Mesendoderm (in vitro differentiated cells): ENCODE measurements at regions not wholly inside any gene's neighbourhood (a gene's known extent, or its start where the extent isn't known, plus 50 kb on each side); places are given as distances from the start of the nearest gene placed in this dataset.
A peak's percentile ranks its signal among the peaks of the same experiment; 100 is the strongest.

Experiments
- DNase-seq: peaks from one replicate; pipeline ENCODE4 v3.0.0; 2013
- H2AK5ac ChIP-seq: 2 replicates; pipeline ENCODE4 v1.6.1; 2013; ENCODE audit warnings: low read length, inconsistent platforms
- H2BK120ac ChIP-seq: 2 replicates; pipeline ENCODE4 v1.6.1; 2013; ENCODE audit warnings: low read depth, mild to moderate bottlenecking, low read length, moderate library complexity, mixed read lengths
- H2BK15ac ChIP-seq: replicated peaks from 2 replicates; pipeline ENCODE4 v1.6.1; 2013; ENCODE audit warnings: low read depth, mild to moderate bottlenecking, moderate library complexity
- H2BK5ac ChIP-seq: 2 replicates; pipeline ENCODE4 v1.6.1; 2013; ENCODE audit warnings: low read length, inconsistent platforms
- H3K18ac ChIP-seq: 2 replicates; pipeline ENCODE4 v1.6.1; 2013; ENCODE audit warnings: mild to moderate bottlenecking, low read length, mixed read lengths
- H3K23ac ChIP-seq: one replicate; pipeline ENCODE4 v1.6.1; 2013; ENCODE audit warnings: low read length
- H3K27ac ChIP-seq: 2 replicates; pipeline ENCODE4 v1.5.1; 2013; ENCODE audit warnings: low read depth, mild to moderate bottlenecking, inconsistent platforms, low read length, moderate library complexity
- H3K27me3 ChIP-seq: 2 replicates; pipeline ENCODE4 v1.6.1; 2013; ENCODE audit warnings: low read length, control low read depth, mild to moderate bottlenecking, inconsistent platforms; ENCODE audit not compliant: insufficient read depth, poor library complexity
- H3K36me3 ChIP-seq: 2 replicates; pipeline ENCODE4 v1.6.1; 2013; ENCODE audit warnings: low read length, inconsistent platforms; ENCODE audit not compliant: control insufficient read depth, insufficient read depth
- H3K4ac ChIP-seq: one replicate; pipeline ENCODE4 v1.6.1; 2013; ENCODE audit warnings: low read depth, mild to moderate bottlenecking, low read length, moderate library complexity
- H3K4me1 ChIP-seq: 2 replicates; pipeline ENCODE4 v1.6.1; 2013; ENCODE audit warnings: low read depth, low read length, inconsistent platforms; ENCODE audit not compliant: control insufficient read depth
- H3K4me2 ChIP-seq: 2 replicates; pipeline ENCODE4 v1.6.1; 2013; ENCODE audit warnings: low read length
- H3K4me3 ChIP-seq: 2 replicates; pipeline ENCODE4 v1.5.1; 2013; ENCODE audit warnings: mild to moderate bottlenecking, low read length
- H3K56ac ChIP-seq: one replicate; pipeline ENCODE4 v1.6.1; 2013; ENCODE audit warnings: low read length
- H3K79me1 ChIP-seq: 2 replicates; pipeline ENCODE4 v1.6.1; 2013; ENCODE audit warnings: low read length, inconsistent platforms
- H3K79me2 ChIP-seq: 2 replicates; pipeline ENCODE4 v1.6.1; 2013; ENCODE audit warnings: mild to moderate bottlenecking, low read length; ENCODE audit not compliant: control insufficient read depth, insufficient read depth
- H3K9ac ChIP-seq: 2 replicates; pipeline ENCODE4 v1.6.1; 2013; ENCODE audit warnings: low read length, inconsistent platforms
- H4K5ac ChIP-seq: one replicate; pipeline ENCODE4 v1.6.1; 2013; ENCODE audit warnings: low read length
- H4K8ac ChIP-seq: one replicate; pipeline ENCODE4 v1.6.1; 2013; ENCODE audit warnings: low read depth, mild to moderate bottlenecking, control low read depth, low read length, moderate library complexity
- WGBS: extraction: QIAGEN DNeasy Blood & Tissue Kit; methylation state at CpG from one replicate; pipeline ENCODE4 v1.1.7; 2013; ENCODE audit warnings: low lambda C conversion rate, missing lambda C conversion rate; ENCODE audit not compliant: insufficient coverage; ENCODE audit errors: extremely low coverage; 5-methylcytosine and 5-hydroxymethylcytosine counted together

GRCh38 chr2:8101614-8102277 is 580.1 kb upstream of the ID2 start:
- Histone ChIP-seq H3K36me3 (no peaks in the 10 kb centered on the region), H3K23ac (no peak overlapping the region), H2BK5ac (no peak overlapping the region), H2AK5ac (no peak overlapping the region), H3K56ac (no peak overlapping the region), H3K4me2 (no peak overlapping the region), H2BK15ac (no peak overlapping the region), H2BK120ac (no peak overlapping the region), H3K79me1 (no peaks in the 10 kb centered on the region), H3K18ac (no peak overlapping the region), H3K4me1 (no peaks in the 10 kb centered on the region), H4K8ac (no peak overlapping the region), H4K5ac (no peak overlapping the region), H3K79me2 (no peaks in the 10 kb centered on the region), H3K4ac (no peak overlapping the region), H3K27me3 (no peaks in the 10 kb centered on the region), H3K9ac (no peak overlapping the region), H3K27ac (no peak overlapping the region), H3K4me3 (no peak overlapping the region)
- WGBS = no CpG with 5 or more reads among the region's 2 CpGs
- DNase-seq = no peak

GRCh38 chr2:8102470-8102869 is 579.4 kb upstream of the ID2 start:
- H3K27ac ChIP-seq = no peak overlapping the region
- H3K79me2 ChIP-seq = no peaks in the 10 kb centered on the region
- H4K8ac ChIP-seq = no peak overlapping the region
- H2BK120ac ChIP-seq = no peak overlapping the region
- H3K9ac ChIP-seq = no peak overlapping the region
- H2BK5ac ChIP-seq = no peak overlapping the region
- no peak overlapping the region for H3K23ac ChIP-seq
- no peak overlapping the region for H3K4me3 ChIP-seq
- no peaks in the 10 kb centered on the region for H3K4me1 ChIP-seq
- H3K4ac ChIP-seq = no peak overlapping the region
- H3K79me1 ChIP-seq = no peaks in the 10 kb centered on the region
- H4K5ac ChIP-seq = no peak overlapping the region
- no peaks in the 10 kb centered on the region for H3K27me3 ChIP-seq
- H3K18ac ChIP-seq = no peak overlapping the region
- no peak for DNase-seq
- no CpG with 5 or more reads among the region's 4 CpGs for WGBS
- no peak overlapping the region for H3K4me2 ChIP-seq
- no peak overlapping the region for H2BK15ac ChIP-seq
- H3K36me3 ChIP-seq = no peaks in the 10 kb centered on the region
- no peak overlapping the region for H3K56ac ChIP-seq
- H2AK5ac ChIP-seq = no peak overlapping the region

- no peaks in the 10 kb centered on the region for H3K4me1 ChIP-seq
- no CpG with 5 or more reads among the region's 6 CpGs for WGBS
- no peak for DNase-seq
- H2BK120ac ChIP-seq = no peak overlapping the region
- H3K27ac ChIP-seq = no peak overlapping the region
- no peak overlapping the region for H3K4me2 ChIP-seq
- no peak overlapping the region for H4K5ac ChIP-seq
- no peaks in the 10 kb centered on the region for H3K79me1 ChIP-seq
- H4K8ac ChIP-seq = no peak overlapping the region
- H3K4ac ChIP-seq = no peak overlapping the region
- H3K56ac ChIP-seq = no peak overlapping the region
- no peaks in the 10 kb centered on the region for H3K36me3 ChIP-seq
- H3K27me3 ChIP-seq = no peaks in the 10 kb centered on the region
- H3K79me2 ChIP-seq = no peaks in the 10 kb centered on the region
- no peak overlapping the region for H2BK5ac ChIP-seq
- no peak overlapping the region for H2AK5ac ChIP-seq
- no peak overlapping the region for H3K23ac ChIP-seq
- no peak overlapping the region for H3K4me3 ChIP-seq
- no peak overlapping the region for H3K18ac ChIP-seq
- H3K9ac ChIP-seq = no peak overlapping the region
- no peak overlapping the region for H2BK15ac ChIP-seq
Observed at GRCh38 chr2:8103085-8103708, 578.7 kb upstream of the ID2 start.

- Histone ChIP-seq H2BK15ac (no peak overlapping the region), H3K36me3 (no peaks in the 10 kb centered on the region), H2AK5ac (no peak overlapping the region), H3K27ac (no peak overlapping the region), H3K4me3 (no peak overlapping the region), H3K4me2 (no peak overlapping the region), H2BK120ac (no peak overlapping the region), H3K18ac (no peak overlapping the region), H3K23ac (no peak overlapping the region), H3K56ac (no peak overlapping the region), H3K9ac (no peak overlapping the region), H3K4me1 (no peaks in the 10 kb centered on the region), H4K5ac (no peak overlapping the region), H3K27me3 (no peaks in the 10 kb centered on the region), H3K4ac (no peak overlapping the region), H3K79me2 (no peaks in the 10 kb centered on the region), H2BK5ac (no peak overlapping the region), H4K8ac (no peak overlapping the region), H3K79me1 (no peaks in the 10 kb centered on the region)
- peak; percentile 8 for DNase-seq
- WGBS = no CpG with 5 or more reads among the region's 1 CpG
Observed at GRCh38 chr2:8107150-8107549, 574.7 kb upstream of the ID2 start.

- no peak overlapping the region for H2BK15ac ChIP-seq
- H4K8ac ChIP-seq = no peak overlapping the region
- DNase-seq = no peak
- H3K4me1 ChIP-seq = no peaks in the 10 kb centered on the region
- no peak overlapping the region for H3K4me2 ChIP-seq
- no peak overlapping the region for H4K5ac ChIP-seq
- H3K4me3 ChIP-seq = no peak overlapping the region
- no peaks in the 10 kb centered on the region for H3K79me2 ChIP-seq
- no CpG with 5 or more reads among the region's 5 CpGs for WGBS
- no peak overlapping the region for H3K56ac ChIP-seq
- no peaks in the 10 kb centered on the region for H3K27me3 ChIP-seq
- H3K27ac ChIP-seq = no peak overlapping the region
- no peak overlapping the region for H3K18ac ChIP-seq
- H2BK120ac ChIP-seq = no peak overlapping the region
- no peak overlapping the region for H2BK5ac ChIP-seq
- H3K79me1 ChIP-seq = no peaks in the 10 kb centered on the region
- no peak overlapping the region for H3K4ac ChIP-seq
- no peak overlapping the region for H3K23ac ChIP-seq
- H3K9ac ChIP-seq = no peak overlapping the region
- H2AK5ac ChIP-seq = no peak overlapping the region
- H3K36me3 ChIP-seq = no peaks in the 10 kb centered on the region
Observed at GRCh38 chr2:8107621-8108378, 574.1 kb upstream of the ID2 start.
